Endodermal cell (in vitro differentiated cells): ENCODE measurements at regions not wholly inside any gene's neighbourhood (a gene's known extent, or its start where the extent isn't known, plus 50 kb on each side); places are given as distances from the start of the nearest gene placed in this dataset.

Experiments
- DNase-seq: peaks from one replicate; pipeline ENCODE4 v3.0.0-alpha.2; 2017
- H3K27ac ChIP-seq: 2 replicates; pipeline ENCODE4 v1.5.1; 2013; ENCODE audit warnings: mild to moderate bottlenecking, low read depth, low read length, moderate library complexity
- H3K27me3 ChIP-seq: 2 replicates; pipeline ENCODE4 v1.6.1; 2013; ENCODE audit warnings: mild to moderate bottlenecking, low read length, moderate library complexity; ENCODE audit not compliant: insufficient read depth, control insufficient read depth, poor library complexity, severe bottlenecking
- H3K36me3 ChIP-seq: 2 replicates; pipeline ENCODE4 v1.7.0; 2013; ENCODE audit warnings: mild to moderate bottlenecking, low read length, moderate library complexity; ENCODE audit not compliant: control insufficient read depth, insufficient read depth
- H3K4me1 ChIP-seq: one replicate; pipeline ENCODE4 v1.7.0; 2013; ENCODE audit warnings: low read length; ENCODE audit not compliant: control insufficient read depth, insufficient read depth
- H3K4me3 ChIP-seq: 2 replicates; pipeline ENCODE4 v1.5.1; 2013; ENCODE audit warnings: mild to moderate bottlenecking, low read length, moderate library complexity
- H3K9ac ChIP-seq: 2 replicates; pipeline ENCODE4 v1.6.1; 2013; ENCODE audit warnings: mild to moderate bottlenecking, low read length, moderate library complexity; ENCODE audit not compliant: poor library complexity, severe bottlenecking; ENCODE audit errors: extremely low read depth
- H3K9me3 ChIP-seq: 2 replicates; pipeline ENCODE4 v1.6.1; 2013; ENCODE audit warnings: mild to moderate bottlenecking, low read length, moderate library complexity; ENCODE audit not compliant: control insufficient read depth
- H3K27ac Mint-ChIP-seq: 2 replicates; pipeline ENCODE4 v1.8.0; 2020; ENCODE audit warnings: mixed read lengths
- H3K27me3 Mint-ChIP-seq: 2 replicates; pipeline ENCODE4 v1.8.0; 2021; ENCODE audit warnings: mild to moderate bottlenecking, mixed read lengths; ENCODE audit not compliant: insufficient read depth
- H3K36me3 Mint-ChIP-seq: 2 replicates; pipeline ENCODE4 v1.8.0; 2020; ENCODE audit warnings: low read depth, mixed read lengths
- H3K4me1 Mint-ChIP-seq: 2 replicates; pipeline ENCODE4 v1.8.0; 2020; ENCODE audit warnings: mixed read lengths
- H3K4me3 Mint-ChIP-seq: 2 replicates; pipeline ENCODE4 v1.8.0; 2020; ENCODE audit warnings: mild to moderate bottlenecking, moderate library complexity, mixed read lengths
- H3K9me3 Mint-ChIP-seq: 2 replicates; pipeline ENCODE4 v1.8.0; 2020; ENCODE audit warnings: mild to moderate bottlenecking, mixed read lengths
- WGBS, 2 experiments: methylation state at CpG; one replicate each; pipeline versions ENCODE4 v1.1.5 to v1.1.7; 2013; ENCODE audit warnings: missing lambda C conversion rate in 2 of 2, mixed read lengths in 1 of 2; ENCODE audit not compliant: insufficient coverage in 1 of 2, insufficient read length in 1 of 2; 5-methylcytosine and 5-hydroxymethylcytosine counted together
- TF ChIP-seq, protein P1 (sequence below): fragments of 200-600 bp; sonication (generic); conservative IDR thresholded peaks from 2 replicates; pipeline ENCODE4 v1.5.0; 2021; ENCODE audit warnings: antibody characterized with exemption, mild to moderate bottlenecking

DNA sequence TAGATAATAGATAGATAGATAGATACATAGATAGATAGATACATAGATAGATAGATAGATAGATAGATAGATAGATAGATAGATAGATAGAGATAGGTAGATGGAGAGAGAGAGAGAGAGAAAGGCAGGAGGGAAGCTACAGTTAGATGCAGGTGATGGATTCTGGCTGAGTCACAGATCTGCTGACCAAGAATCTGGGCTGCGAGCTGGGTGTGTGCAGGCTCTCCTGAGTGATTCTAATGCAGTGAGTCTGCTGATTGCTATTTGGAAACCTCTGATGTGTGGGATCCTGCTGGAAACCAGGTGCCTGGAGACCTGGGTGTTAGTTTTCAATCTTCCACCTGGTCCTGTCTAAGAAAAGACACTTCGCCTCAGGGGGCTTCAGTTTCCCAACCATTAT lies 1441.8 kb downstream of the TBC1D22A start:
- Histone ChIP-seq H3K4me1 (no peaks in the 10 kb centered on the region), H3K9ac (no peak overlapping the region), H3K27ac (no peak overlapping the region), H3K27me3 (no peaks in the 10 kb centered on the region), H3K4me3 (no peak overlapping the region), H3K9me3 (no peaks in the 10 kb centered on the region), H3K36me3 (no peaks in the 10 kb centered on the region)
- no peak for DNase-seq
- Mint-ChIP-seq H3K9me3 (peaks cover 2% of the 10 kb centered on the region), H3K4me3 (no peak overlapping the region), H3K4me1 (peaks cover 4% of the 10 kb centered on the region), H3K27me3 (peaks cover 2% of the 10 kb centered on the region), H3K36me3 (no peaks in the 10 kb centered on the region), H3K27ac (no peak overlapping the region)
- TF ChIP-seq, protein P1, sequence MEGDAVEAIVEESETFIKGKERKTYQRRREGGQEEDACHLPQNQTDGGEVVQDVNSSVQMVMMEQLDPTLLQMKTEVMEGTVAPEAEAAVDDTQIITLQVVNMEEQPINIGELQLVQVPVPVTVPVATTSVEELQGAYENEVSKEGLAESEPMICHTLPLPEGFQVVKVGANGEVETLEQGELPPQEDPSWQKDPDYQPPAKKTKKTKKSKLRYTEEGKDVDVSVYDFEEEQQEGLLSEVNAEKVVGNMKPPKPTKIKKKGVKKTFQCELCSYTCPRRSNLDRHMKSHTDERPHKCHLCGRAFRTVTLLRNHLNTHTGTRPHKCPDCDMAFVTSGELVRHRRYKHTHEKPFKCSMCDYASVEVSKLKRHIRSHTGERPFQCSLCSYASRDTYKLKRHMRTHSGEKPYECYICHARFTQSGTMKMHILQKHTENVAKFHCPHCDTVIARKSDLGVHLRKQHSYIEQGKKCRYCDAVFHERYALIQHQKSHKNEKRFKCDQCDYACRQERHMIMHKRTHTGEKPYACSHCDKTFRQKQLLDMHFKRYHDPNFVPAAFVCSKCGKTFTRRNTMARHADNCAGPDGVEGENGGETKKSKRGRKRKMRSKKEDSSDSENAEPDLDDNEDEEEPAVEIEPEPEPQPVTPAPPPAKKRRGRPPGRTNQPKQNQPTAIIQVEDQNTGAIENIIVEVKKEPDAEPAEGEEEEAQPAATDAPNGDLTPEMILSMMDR: no peak
- WGBS, 2 experiments: 87 to 89% methylated on average over 2 of the region's 2 CpGs

DNA sequence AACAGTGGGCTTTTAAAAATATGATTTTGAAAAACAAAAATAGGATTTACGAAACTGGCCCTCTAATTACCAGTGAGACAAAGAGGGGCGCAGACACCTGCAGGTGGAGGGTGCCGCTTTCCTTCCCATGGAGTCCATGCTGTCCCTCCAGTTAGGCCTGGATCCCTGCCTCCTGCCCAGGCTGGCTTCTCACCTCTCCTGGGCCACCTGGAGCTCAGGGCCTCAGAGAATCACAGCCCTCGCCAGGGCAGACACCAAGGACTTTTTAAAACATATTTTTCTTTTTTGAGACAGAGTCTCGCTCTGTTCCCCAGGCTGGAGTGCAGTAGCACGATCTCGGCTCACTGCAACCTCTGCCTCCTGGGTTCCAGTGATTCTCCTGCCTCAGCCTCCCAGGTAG lies 1437.2 kb downstream of the TBC1D22A start:
- no peaks in the 10 kb centered on the region for H3K27me3 Mint-ChIP-seq

DNA sequence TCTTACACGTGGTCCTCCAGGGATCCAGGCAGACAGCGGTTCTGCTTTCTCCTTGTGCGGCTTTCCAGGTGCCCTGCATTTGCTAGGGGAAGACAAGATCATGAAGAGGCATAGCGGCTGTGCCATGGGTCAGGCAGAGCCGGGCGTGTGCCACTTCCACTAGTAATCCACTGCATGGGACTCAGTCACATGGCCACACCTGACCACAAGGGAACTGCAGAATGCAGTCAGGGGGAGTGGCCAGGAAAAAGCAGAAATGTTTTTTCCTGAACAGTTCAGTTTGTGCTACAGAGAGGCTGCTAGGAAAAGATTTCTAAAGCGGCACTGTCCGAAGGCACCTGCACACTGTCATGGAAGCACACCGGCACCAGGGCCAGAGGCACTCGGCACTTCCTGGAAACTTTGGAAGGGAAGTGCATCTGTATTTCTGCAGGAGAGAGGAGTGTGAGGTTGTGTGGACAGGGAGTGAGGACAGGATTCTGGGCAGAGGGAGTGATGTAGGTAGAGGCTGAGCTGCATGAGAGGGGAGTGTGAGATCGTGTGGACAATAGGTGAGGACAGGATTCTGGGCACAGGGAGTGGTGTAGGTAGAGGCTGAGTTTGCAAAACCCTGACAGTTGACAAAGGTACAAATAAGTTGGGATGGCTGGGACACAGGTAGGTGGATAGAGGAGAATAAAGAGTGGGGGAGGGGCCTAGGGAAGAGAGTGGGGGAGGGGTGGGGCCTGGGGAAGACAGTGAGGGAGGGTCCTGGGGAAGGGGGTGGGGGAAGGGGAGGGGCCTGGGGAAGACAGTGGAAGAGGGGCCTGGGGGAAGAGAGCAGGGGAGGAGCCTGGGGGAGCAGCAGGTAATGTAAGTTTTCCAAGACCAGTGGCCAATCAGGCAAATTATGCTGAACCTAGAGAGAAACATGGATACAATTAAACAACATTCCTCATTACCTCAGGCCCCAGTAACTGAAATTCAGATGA lies 1436.3 kb downstream of the TBC1D22A start:
- Histone ChIP-seq H3K9ac (no peak overlapping the region), H3K27me3 (no peaks in the 10 kb centered on the region), H3K4me1 (peaks cover 17% of the 10 kb centered on the region), H3K36me3 (no peaks in the 10 kb centered on the region), H3K9me3 (no peaks in the 10 kb centered on the region), H3K4me3 (no peak overlapping the region), H3K27ac (no peak overlapping the region)
- Mint-ChIP-seq H3K4me3 (no peak overlapping the region), H3K27ac (no peak overlapping the region), H3K4me1 (peaks cover 5% of the 10 kb centered on the region), H3K36me3 (no peaks in the 10 kb centered on the region), H3K27me3 (no peaks in the 10 kb centered on the region), H3K9me3 (no peaks in the 10 kb centered on the region)
- TF ChIP-seq, protein P1: no peak
- DNase-seq: no peak
- WGBS, 2 experiments: 87 to 89% methylated on average over 7 to 11 of the region's 11 CpGs

More for the DNA sequence above, 1437.2 kb downstream of the TBC1D22A start:
- no peak for DNase-seq
- Histone ChIP-seq H3K4me1 (peaks cover 17% of the 10 kb centered on the region), H3K9me3 (no peaks in the 10 kb centered on the region), H3K27ac (no peak overlapping the region), H3K9ac (no peak overlapping the region), H3K36me3 (no peaks in the 10 kb centered on the region), H3K4me3 (no peak overlapping the region), H3K27me3 (no peaks in the 10 kb centered on the region)
- no peaks in the 10 kb centered on the region for H3K9me3 Mint-ChIP-seq
- no peaks in the 10 kb centered on the region for H3K36me3 Mint-ChIP-seq
- TF ChIP-seq, protein P1: no peak
- WGBS, 2 experiments: 90 to 96% methylated on average over 6 to 7 of the region's 7 CpGs
- no peak overlapping the region for H3K27ac Mint-ChIP-seq
- no peak overlapping the region for H3K4me3 Mint-ChIP-seq
- peaks cover 5% of the 10 kb centered on the region for H3K4me1 Mint-ChIP-seq
